GM21825 (cell line): ENCODE measurements at regions not wholly inside any gene's neighbourhood (a gene's known extent, or its start where the extent isn't known, plus 50 kb on each side); places are given as distances from the start of the nearest gene placed in this dataset.

Source experiments
- ATAC-seq: cut with Tn5 transposase; IDR thresholded peaks from one replicate; pipeline ENCODE4 v1.9.1; 2021; ENCODE audit warnings: mild to moderate bottlenecking, moderate library complexity; ENCODE audit not compliant: unreplicated experiment

- ATAC-seq = no peak
Observed at GRCh38 chr19:30169196-30169900, 202.8 kb upstream of the ZNF536 start.

- no peak for ATAC-seq
Observed at GRCh38 chr19:30170081-30170480, 202.1 kb upstream of the ZNF536 start.

- no peak for ATAC-seq
Observed at GRCh38 chr19:30170495-30171137, 201.6 kb upstream of the ZNF536 start.

GRCh38 chr19:30171138-30171635 is 201.0 kb upstream of the ZNF536 start:
- no peak for ATAC-seq

- no peak for ATAC-seq
Observed at GRCh38 chr19:30171795-30172612, 200.2 kb upstream of the ZNF536 start.

GRCh38 chr19:30172613-30173242 is 199.5 kb upstream of the ZNF536 start:
- no peak for ATAC-seq

GRCh38 chr19:30173593-30174356 is 198.4 kb upstream of the ZNF536 start:
- no peak for ATAC-seq

GRCh38 chr19:30174357-30174645 is 197.9 kb upstream of the ZNF536 start:
- no peak for ATAC-seq

GRCh38 chr19:30174791-30175190 is 197.4 kb upstream of the ZNF536 start:
- ATAC-seq = no peak

- no peak for ATAC-seq
Observed at GRCh38 chr19:30175987-30176386, 196.2 kb upstream of the ZNF536 start.

- ATAC-seq = no peak
Observed at GRCh38 chr19:30178721-30179402, 193.3 kb upstream of the ZNF536 start.

- ATAC-seq = no peak
Observed at GRCh38 chr19:30180691-30181090, 191.5 kb upstream of the ZNF536 start.

GRCh38 chr19:30183807-30184490 is 188.2 kb upstream of the ZNF536 start:
- no peak for ATAC-seq

- no peak for ATAC-seq
Observed at GRCh38 chr19:30202060-30202600, 170.1 kb upstream of the ZNF536 start.

GRCh38 chr19:30204721-30205120 is 167.5 kb upstream of the ZNF536 start:
- ATAC-seq = no peak

GRCh38 chr19:30206187-30206586 is 166.0 kb upstream of the ZNF536 start:
- no peak for ATAC-seq

- no peak for ATAC-seq
Observed at GRCh38 chr19:30207357-30207756, 164.8 kb upstream of the ZNF536 start.

- ATAC-seq = no peak
Observed at GRCh38 chr19:30208436-30209060, 163.6 kb upstream of the ZNF536 start.
